GM23338 (cell line): ENCODE measurements at regions not wholly inside any gene's neighbourhood (a gene's known extent, or its start where the extent isn't known, plus 50 kb on each side); places are given as distances from the start of the nearest gene placed in this dataset.

ENCODE experiments used
- ATAC-seq: fragments of 200-7000 bp; cut with Tn5 transposase; 3 replicates; pipeline ENCODE4 v1.9.1; 2020
- DNase-seq: peaks from one replicate; pipeline ENCODE4 v3.0.0-alpha.2; 2015; ENCODE audit warnings: low spot score
- H2AFZ ChIP-seq: fragments of 200-600 bp; sonication (generic); 2 replicates; pipeline ENCODE4 v1.8.0; 2016; ENCODE audit warnings: antibody characterized with exemption, mild to moderate bottlenecking, moderate library complexity
- H3F3A ChIP-seq: fragments of 200-600 bp; sonication (generic); replicated peaks from 2 replicates; pipeline ENCODE4 v1.8.0; 2017; ENCODE audit warnings: antibody characterized with exemption, mixed run types, low read depth
- H3K27ac ChIP-seq: fragments of 200-600 bp; sonication (generic); 2 replicates; pipeline ENCODE4 v1.6.1; 2016; ENCODE audit warnings: low read depth
- H3K27me3 ChIP-seq: fragments of 200-600 bp; sonication (generic); 2 replicates; pipeline ENCODE4 v1.8.0; 2016; ENCODE audit warnings: mild to moderate bottlenecking, mixed run types, moderate library complexity; ENCODE audit not compliant: insufficient read depth
- H3K36me3 ChIP-seq: fragments of 200-600 bp; sonication (generic); 2 replicates; pipeline ENCODE4 v1.8.0; 2016; ENCODE audit warnings: mild to moderate bottlenecking; ENCODE audit not compliant: insufficient read depth
- H3K4me1 ChIP-seq: fragments of 200-600 bp; sonication (generic); 2 replicates; pipeline ENCODE4 v1.8.0; 2016; ENCODE audit warnings: mild to moderate bottlenecking, moderate library complexity; ENCODE audit not compliant: insufficient read depth
- H3K4me2 ChIP-seq: fragments of 200-600 bp; sonication (generic); 2 replicates; pipeline ENCODE4 v1.7.1; 2017; ENCODE audit warnings: mixed run types
- H3K4me3 ChIP-seq: fragments of 200-600 bp; sonication (generic); 2 replicates; pipeline ENCODE4 v1.6.1; 2016; ENCODE audit warnings: mixed run types
- H3K79me2 ChIP-seq: fragments of 200-600 bp; sonication (generic); replicated peaks from 2 replicates; pipeline ENCODE4 v1.8.0; 2017; ENCODE audit warnings: mild to moderate bottlenecking; ENCODE audit not compliant: insufficient read depth
- H3K9me2 ChIP-seq: fragments of 200-600 bp; sonication (generic); 2 replicates; pipeline ENCODE4 v1.8.0; 2017; ENCODE audit not compliant: insufficient read depth
- H4K20me1 ChIP-seq: fragments of 200-600 bp; sonication (generic); replicated peaks from 2 replicates; pipeline ENCODE4 v1.8.0; 2017; ENCODE audit warnings: mild to moderate bottlenecking; ENCODE audit not compliant: insufficient read depth
- H3K27ac Mint-ChIP-seq: 2 replicates; pipeline ENCODE4 v1.8.0; 2020; ENCODE audit warnings: inconsistent platforms, mild to moderate bottlenecking, moderate library complexity, mixed read lengths
- H3K27me3 Mint-ChIP-seq: 3 replicates; pipeline ENCODE4 v1.8.0; 2022; ENCODE audit warnings: low read depth, mild to moderate bottlenecking, moderate library complexity, mixed read lengths, inconsistent platforms; ENCODE audit not compliant: insufficient read depth, poor library complexity
- H3K36me3 Mint-ChIP-seq: 3 replicates; pipeline ENCODE4 v1.8.0; 2021; ENCODE audit warnings: low read depth, mild to moderate bottlenecking, inconsistent platforms, moderate library complexity, mixed read lengths
- H3K4me1 Mint-ChIP-seq: 3 replicates; pipeline ENCODE4 v1.8.0; 2020; ENCODE audit warnings: mild to moderate bottlenecking, inconsistent platforms, mixed read lengths
- H3K4me3 Mint-ChIP-seq: 3 replicates; pipeline ENCODE4 v1.8.0; 2021; ENCODE audit warnings: moderate library complexity, mild to moderate bottlenecking, inconsistent platforms, mixed read lengths
- H3K9me3 Mint-ChIP-seq: 3 replicates; pipeline ENCODE4 v1.8.0; 2020; ENCODE audit warnings: moderate library complexity, mild to moderate bottlenecking, inconsistent platforms, mixed read lengths
- CREB1 ChIP-seq: fragments of 250-450 bp; sonication (Bioruptor Pico); IDR thresholded peaks from 2 replicates; pipeline ENCODE4 v1.5.0; 2020; ENCODE audit warnings: low read depth, mild to moderate bottlenecking, moderate library complexity
- CTCF ChIP-seq, 2 experiments: fragments of 200-600 bp in 1 of 2; sonication (generic) in 1 of 2; conservative IDR thresholded peaks; 2 replicates each; pipeline versions ENCODE4 v1.5.1 to v1.6.1; 2016 to 2017; ENCODE audit warnings: antibody characterized with exemption in 2 of 2, low read depth in 2 of 2, mild to moderate bottlenecking in 2 of 2, moderate library complexity in 1 of 2
- ETS1 ChIP-seq: IDR thresholded peaks from 2 replicates; pipeline ENCODE4 v1.6.1; 2016; ENCODE audit warnings: antibody characterized with exemption
- JUNB ChIP-seq: IDR thresholded peaks from one replicate; pipeline ENCODE4 v1.6.1; 2016; ENCODE audit warnings: antibody characterized with exemption; ENCODE audit not compliant: unreplicated experiment
- POLR2AphosphoS5 ChIP-seq: IDR thresholded peaks from 2 replicates; pipeline ENCODE4 v1.6.1; 2016; ENCODE audit warnings: antibody characterized with exemption, low read depth
- REST ChIP-seq: IDR thresholded peaks from one replicate; pipeline ENCODE4 v1.6.1; 2018; ENCODE audit warnings: antibody characterized with exemption; ENCODE audit not compliant: unreplicated experiment
- ZNF331 ChIP-seq: fragments of 250-450 bp; sonication (Bioruptor Pico); IDR thresholded peaks from 2 replicates; pipeline ENCODE4 v1.5.0; 2020; ENCODE audit warnings: low read depth, mild to moderate bottlenecking, moderate library complexity

- no peaks in the 10 kb centered on the region for H3K79me2 ChIP-seq
- DNase-seq (no peak), ATAC-seq (no peak)
- no peaks in the 10 kb centered on the region for H3F3A ChIP-seq
- no peaks in the 10 kb centered on the region for H3K27me3 ChIP-seq
- no peak overlapping the region for H3K4me3 ChIP-seq
- no peaks in the 10 kb centered on the region for H3K4me1 ChIP-seq
- H2AFZ ChIP-seq, result no peak overlapping the region
- H3K27ac ChIP-seq, result no peak overlapping the region
- H3K4me1 Mint-ChIP-seq, result no peaks in the 10 kb centered on the region
- no peaks in the 10 kb centered on the region for H3K36me3 ChIP-seq
- H4K20me1 ChIP-seq, result no peaks in the 10 kb centered on the region
- no peak overlapping the region for H3K4me2 ChIP-seq
- peaks cover 4% of the 10 kb centered on the region for H3K27me3 Mint-ChIP-seq
- H3K9me2 ChIP-seq, result no peaks in the 10 kb centered on the region
- TF ChIP-seq ZNF331 (CRISPR knock-in tag) (no peak), POLR2AphosphoS5 (no peak)
- H3K9me3 Mint-ChIP-seq, result no peaks in the 10 kb centered on the region
- H3K36me3 Mint-ChIP-seq, result no peaks in the 10 kb centered on the region; the same call in 2 of the 3 replicates
- no peak overlapping the region for H3K27ac Mint-ChIP-seq
- no peak overlapping the region for H3K4me3 Mint-ChIP-seq
Observed at GRCh38 chr20:48205281-48205782, 420.1 kb upstream of the SULF2 start.

GRCh38 chr20:48204499-48204898 lies 419.2 kb upstream of the SULF2 start:
- no peak overlapping the region for H3K27ac Mint-ChIP-seq
- H3K4me1 Mint-ChIP-seq, result no peaks in the 10 kb centered on the region
- no peak for TF ChIP-seq ETS1
- no peak for TF ChIP-seq JUNB
- TF ChIP-seq CTCF (conservative IDR thresholded peaks at IDR 0.05; ENCODE audit: low read depth in 2 of 2), result no peak
- TF ChIP-seq CREB1 (CRISPR knock-in tag), result no peak
- no peak for TF ChIP-seq ZNF331 (CRISPR knock-in tag)
- no peak for TF ChIP-seq REST
- no peak for TF ChIP-seq POLR2AphosphoS5
- H3K4me3 Mint-ChIP-seq, result no peak overlapping the region
- H3K9me2 ChIP-seq, result no peaks in the 10 kb centered on the region
- H3K36me3 Mint-ChIP-seq, result no peaks in the 10 kb centered on the region; the same call in 2 of the 3 replicates
- ATAC-seq (no peak), DNase-seq (no peak)
- H3K4me3 ChIP-seq, result no peak overlapping the region
- no peaks in the 10 kb centered on the region for H3F3A ChIP-seq
- no peak overlapping the region for H2AFZ ChIP-seq
- no peaks in the 10 kb centered on the region for H4K20me1 ChIP-seq
- H3K4me1 ChIP-seq, result no peaks in the 10 kb centered on the region
- H3K4me2 ChIP-seq, result no peak overlapping the region
- no peak overlapping the region for H3K27ac ChIP-seq
- H3K79me2 ChIP-seq, result no peaks in the 10 kb centered on the region
- peaks cover 4% of the 10 kb centered on the region for H3K27me3 Mint-ChIP-seq
- H3K36me3 ChIP-seq, result no peaks in the 10 kb centered on the region
- H3K27me3 ChIP-seq, result no peaks in the 10 kb centered on the region
- no peaks in the 10 kb centered on the region for H3K9me3 Mint-ChIP-seq
